GM19043 (cell line): ENCODE measurements at regions not wholly inside any gene's neighbourhood (a gene's known extent, or its start where the extent isn't known, plus 50 kb on each side); places are given as distances from the start of the nearest gene placed in this dataset.

Experiments used
- ATAC-seq: cut with Tn5 transposase; IDR thresholded peaks from one replicate; pipeline ENCODE4 v1.9.1; 2021; ENCODE audit warnings: low read depth; ENCODE audit not compliant: unreplicated experiment

DNA sequence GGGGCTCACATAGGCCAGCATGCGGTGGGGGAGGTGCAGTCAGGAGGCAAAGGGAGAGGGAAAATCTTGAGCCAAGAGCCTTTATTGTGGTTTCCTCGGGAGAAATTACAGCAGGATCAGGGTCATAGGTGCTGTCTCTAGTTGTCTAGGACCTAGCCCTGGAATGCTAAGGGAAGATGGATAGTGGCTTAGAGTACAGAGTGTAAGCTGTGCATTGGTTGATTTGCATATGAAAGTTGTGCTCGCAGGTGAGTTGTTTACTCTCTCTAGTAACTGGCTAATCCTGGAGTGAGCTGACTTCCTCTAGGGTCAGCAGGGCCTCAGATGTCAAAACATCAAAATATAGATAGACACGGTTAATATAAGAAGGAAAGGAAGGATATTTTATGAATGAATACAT is 877.7 kb downstream of the TLE4 start:
- no peak for ATAC-seq

DNA sequence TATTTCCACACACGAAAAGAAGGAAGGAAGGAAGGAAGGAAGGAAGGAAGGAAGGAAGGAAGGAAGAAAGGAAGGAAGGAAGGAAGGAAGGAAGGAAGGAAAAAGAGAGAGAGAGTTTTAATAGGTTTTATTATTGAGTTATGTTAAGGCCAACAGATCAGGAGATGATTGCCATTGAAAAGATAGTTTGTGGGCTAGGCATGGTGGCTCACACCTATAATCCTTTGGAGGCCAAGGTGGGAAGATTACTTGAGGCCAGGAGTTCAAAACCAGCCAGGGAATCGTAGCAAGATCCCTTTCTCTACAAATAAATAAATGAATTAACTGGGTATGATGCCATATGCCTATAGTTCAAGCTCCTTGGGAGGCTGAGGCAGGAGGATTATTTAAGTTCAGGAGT is 877.2 kb downstream of the TLE4 start:
- ATAC-seq, result no peak

DNA sequence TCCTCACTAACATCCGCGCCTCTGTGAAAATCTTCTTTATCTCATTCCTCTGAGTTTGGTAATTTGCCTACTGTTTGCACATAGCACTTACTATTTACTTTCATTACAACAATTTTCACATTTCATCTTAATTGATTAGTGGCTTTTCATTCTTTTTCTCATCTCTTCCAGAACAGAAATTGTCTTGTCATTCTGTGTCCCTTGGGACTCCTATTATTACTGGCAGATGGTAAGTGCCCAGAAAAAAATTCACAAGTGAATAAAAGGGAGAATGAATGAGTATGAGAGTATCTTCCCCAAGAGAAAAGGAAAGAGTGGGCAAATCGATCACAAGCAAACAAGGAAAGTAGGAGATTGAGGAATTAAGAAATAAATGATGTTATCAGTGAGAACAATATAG is 876.1 kb downstream of the TLE4 start:
- no peak for ATAC-seq

DNA sequence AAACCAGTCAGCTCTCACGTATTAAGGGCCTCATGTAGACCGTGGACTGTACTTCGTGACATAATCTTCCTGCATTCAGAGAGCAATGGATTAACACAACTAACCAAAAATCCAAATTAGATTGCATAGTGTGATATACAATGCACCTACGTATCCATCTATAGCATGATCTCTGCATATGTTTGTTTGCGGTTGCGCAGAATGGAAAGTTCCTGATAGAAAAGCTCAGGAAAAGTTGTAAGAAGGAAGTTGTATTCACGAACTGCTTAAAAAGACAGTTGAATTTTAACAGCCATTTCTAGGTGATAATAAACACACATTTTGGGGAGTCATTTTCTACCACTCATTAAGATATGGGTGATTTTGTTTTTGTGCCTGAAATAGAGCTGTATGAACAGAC is 869.0 kb downstream of the TLE4 start:
- no peak for ATAC-seq

DNA sequence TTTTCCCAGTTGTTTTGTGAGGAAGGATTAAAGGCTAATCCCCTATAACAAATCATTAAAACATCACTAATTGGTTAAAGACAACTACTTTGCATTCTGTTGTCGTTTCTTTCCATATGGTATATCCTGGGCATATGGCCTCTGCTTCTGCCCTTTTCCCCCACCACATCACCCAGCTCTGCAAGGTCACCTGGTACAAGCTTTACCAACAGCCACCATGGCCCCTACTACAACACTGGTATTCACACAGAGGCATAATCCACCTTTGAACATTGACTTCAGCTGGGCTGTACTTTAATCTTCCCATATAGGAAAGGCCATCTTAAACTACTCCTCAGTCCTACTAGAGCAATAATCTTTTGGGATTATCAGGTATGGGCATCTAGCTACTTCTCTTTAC is 866.1 kb downstream of the TLE4 start:
- ATAC-seq, result no peak

DNA sequence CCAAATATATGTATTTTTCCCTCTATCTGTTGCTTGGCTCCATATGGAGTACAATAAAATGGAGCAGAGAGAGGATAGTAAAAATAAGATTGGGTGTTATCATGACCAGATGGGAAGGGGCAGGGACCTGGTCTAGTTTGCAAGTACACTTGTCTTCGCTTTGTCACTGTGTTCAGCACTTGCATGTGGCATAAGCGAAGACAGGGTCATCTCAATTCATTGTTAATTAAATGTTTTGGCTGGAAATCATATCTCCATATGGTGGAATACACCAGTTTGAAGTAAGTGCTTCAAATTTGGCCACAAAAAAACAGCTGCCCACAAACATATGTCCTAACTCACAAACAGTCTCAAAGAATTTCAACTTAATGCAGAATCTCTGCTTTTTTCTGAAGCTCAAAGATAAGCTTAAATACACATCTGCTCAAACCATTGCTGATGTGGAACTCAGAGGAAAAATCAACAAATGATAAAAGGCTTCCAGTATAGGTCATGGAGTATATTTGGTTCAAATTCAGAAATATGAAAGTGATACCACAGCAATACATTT is 865.4 kb downstream of the TLE4 start:
- no peak for ATAC-seq

DNA sequence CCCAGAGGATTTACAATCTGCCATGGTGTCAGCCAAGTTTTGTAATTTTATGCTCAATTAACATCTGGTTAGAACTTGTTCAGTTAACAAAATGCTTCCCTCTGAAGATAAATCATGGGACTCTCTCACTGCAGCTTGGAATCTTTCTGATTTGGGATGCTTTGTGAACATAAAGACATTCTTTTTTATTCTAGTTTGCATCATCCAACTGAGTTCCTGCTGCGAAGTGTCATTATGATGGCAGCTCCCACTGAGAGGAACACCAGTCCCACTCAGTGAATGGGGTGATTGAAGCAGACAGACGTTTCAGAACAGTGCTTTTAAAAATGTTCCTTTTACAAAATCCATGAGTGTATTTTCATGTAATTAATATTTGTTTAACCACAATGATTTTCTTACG is 863.8 kb downstream of the TLE4 start:
- no peak for ATAC-seq

DNA sequence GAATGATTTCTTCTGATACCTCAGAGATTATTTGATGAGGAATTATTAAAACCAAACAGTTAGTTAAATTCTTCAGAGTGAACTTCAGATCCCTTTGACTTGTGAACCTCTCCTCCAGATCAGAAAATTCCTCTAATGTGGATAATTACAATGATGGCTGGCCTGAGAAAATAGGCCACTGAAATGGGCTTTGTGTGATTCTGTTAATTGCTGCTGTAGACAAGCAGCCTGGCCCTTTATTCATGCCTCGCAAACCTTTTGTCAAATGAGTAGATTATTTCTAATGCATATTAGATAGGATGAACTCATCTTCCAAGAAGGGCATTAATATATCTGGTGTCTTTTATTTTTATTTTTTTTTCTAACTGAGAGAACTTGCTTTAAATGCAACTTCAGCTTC is 855.2 kb downstream of the TLE4 start:
- no peak for ATAC-seq

DNA sequence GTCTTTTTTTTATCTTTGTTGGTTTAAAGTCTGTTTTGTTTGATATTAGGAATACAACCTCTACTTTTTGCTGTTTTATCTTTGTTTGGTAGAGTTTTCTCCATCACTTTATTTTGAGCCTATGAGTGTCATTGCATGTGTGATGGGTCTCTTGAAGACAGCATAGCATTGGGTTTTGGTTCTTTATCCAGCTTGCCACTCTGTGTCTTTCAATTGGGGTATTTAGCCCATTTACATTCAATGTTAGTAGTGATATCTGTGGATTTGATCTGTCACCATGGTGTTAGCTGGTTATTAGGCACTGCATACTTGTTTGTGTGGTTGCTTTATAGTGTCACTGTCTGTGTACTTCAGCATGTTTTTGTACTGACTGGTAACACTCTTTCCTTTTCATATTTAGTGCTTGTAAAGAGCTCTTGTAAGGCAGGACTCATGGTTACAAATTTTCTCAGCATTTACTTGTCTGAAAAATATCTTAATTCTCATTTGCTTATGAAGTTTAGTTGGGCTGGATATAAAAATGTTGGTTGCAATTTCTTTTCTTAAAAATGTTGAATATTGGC is 845.5 kb downstream of the TLE4 start:
- no peak for ATAC-seq

DNA sequence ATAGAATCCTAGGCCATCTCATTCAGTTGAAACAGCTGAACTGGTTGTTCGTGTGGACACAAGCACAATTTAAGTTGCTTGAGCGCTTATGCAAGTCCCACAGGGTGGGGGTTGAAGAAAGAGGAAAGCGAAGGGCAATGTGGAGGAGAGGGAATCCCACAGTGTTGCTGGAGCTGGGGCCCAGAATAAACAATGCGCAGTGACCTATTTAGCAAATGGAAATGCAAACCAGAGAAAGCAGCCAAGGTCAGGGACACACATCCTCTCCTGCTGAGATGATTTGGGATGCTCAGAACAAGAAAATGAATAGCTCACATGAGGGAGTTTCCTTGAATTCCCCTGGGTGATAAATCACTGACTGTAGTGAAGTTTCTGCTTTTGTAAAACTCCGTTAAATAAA is 838.3 kb downstream of the TLE4 start:
- no peak for ATAC-seq

DNA sequence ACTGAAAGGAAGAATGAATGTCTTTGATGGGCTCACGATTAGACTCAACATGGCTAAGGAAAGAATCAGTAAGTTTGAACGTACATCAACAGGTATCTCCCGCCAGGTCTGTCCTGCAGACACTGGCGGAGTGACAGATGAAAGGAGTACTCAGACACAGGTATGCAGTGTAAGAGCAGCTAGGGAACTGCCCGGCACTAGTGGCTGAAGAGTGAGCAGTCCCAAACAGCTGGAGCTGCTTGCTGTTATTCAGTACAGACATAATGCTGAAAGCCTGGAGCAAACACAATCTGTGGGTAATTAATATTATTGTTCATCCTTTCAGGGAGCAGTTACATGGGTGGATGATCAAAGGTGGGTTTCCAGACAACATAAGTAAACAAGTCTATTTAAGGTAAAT is 835.5 kb downstream of the TLE4 start:
- ATAC-seq, result no peak

DNA sequence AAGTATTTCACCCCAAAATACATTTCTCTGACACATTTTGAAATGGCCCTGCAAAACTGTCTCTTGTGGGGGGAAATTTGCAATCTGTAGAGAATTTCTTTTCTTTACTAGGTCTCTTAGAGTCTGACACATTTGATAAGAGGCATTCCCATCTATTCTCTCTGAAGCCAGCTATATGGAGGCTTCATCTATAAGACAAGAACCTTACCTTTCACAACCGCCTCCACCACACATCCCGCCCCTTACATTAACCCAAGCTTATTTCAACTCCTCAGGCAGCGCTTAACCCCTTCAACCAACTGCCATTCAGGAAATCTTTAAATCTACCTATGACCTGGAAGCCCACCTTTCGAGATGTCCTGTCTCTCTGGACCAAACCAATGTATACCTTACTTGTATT is 829.5 kb downstream of the TLE4 start:
- no peak for ATAC-seq

DNA sequence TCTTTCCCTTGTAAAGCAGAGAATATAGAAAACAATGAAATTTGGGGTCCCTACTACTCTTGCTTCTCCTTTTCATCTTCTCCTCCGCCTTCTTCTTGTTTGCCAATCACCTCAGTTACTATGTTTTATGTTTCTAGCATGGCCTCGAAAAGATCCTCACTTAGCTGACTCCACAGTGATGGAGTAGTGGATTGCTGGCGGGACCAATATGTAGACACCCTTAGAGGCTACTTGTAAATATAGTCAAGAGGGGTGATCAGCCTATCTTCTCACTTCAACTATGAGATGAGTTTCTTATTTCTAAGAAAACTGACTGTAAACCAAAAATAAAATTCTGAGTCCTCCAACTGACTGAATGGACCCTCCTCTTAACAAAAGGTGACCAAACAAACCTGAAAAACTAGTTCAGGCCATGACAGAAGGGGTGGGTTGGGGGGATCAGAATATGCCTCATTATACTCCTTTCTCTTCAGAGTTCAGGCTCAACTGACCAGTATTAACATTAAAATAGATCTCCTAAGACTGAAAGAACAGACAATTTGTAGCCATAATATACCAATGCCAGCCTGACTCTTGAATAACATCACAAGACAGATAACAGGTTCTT is 829.0 kb downstream of the TLE4 start:
- ATAC-seq, result no peak

DNA sequence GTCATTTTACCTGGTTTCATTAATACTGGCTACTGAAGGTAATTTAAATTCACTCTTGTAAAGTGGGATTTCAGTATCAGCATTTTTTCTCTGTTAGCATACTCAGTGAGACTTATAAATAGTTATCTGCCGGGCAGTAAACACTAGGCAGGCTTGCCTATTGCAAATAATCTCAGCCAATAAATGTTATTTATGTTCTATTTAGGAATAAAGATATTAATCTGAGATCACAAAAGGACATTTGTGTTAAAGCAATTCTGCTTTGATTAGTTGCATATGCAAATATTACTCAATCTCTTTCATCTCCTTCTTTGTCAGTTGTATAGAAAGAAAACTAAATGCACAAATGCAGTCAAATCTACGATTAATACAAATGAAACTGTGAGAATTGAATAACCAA is 827.8 kb downstream of the TLE4 start:
- ATAC-seq, result no peak

DNA sequence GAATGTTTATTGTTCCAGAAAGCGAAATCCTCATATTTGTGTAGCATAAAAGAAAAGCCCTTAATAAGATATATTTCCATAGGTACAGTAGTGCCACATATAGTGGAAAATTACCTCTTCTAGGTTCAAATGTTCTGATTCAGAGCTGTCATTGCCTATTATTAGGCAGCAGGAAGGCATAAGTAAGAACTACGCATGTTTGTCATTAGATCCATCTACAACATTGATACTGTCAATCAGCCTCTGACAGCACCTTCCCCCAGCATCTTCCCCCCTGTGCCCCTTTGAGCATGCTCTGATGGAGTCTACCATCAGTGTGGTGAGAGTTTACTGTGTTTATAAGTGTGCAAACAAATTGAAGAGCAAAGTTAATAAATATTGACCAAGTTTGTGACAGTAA is 816.1 kb downstream of the TLE4 start:
- no peak for ATAC-seq

DNA sequence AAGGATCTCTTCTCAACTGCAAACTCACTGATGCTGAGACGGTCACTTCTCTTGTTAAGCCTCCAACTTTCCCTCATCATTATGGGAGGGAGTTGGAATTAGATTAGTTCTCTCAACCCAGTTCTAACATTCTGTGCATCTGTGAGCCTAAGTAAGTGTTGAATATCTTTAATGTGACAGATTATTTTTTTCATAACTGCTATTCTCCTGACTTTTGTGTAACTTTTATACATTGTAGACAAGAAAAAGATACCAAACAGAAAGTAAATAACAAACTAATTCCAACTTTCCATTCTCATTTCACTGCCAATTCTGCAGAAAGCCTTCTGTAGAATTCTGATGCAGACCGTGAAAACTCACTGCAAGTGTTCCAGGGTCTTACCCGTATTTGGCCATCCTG is 813.5 kb downstream of the TLE4 start:
- no peak for ATAC-seq

DNA sequence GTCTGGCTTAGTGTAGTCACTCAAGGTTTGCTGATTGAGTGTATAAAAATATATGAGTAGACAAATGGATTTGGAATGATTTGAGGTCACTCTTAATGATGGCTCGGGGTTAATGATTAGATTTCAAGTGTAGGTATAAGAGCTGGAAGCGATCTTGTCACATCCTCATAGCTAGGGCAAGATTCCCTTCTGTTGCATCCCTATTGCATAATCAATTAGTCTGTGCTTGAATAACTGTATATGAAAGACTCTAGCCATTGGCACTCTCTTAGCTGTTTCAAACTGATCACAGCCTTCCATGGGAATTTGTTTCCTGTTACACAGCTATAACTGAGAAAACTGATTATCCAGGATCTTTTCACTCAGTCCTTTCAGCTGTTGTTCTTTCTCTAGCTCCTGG is 811.6 kb downstream of the TLE4 start:
- ATAC-seq, result no peak

DNA sequence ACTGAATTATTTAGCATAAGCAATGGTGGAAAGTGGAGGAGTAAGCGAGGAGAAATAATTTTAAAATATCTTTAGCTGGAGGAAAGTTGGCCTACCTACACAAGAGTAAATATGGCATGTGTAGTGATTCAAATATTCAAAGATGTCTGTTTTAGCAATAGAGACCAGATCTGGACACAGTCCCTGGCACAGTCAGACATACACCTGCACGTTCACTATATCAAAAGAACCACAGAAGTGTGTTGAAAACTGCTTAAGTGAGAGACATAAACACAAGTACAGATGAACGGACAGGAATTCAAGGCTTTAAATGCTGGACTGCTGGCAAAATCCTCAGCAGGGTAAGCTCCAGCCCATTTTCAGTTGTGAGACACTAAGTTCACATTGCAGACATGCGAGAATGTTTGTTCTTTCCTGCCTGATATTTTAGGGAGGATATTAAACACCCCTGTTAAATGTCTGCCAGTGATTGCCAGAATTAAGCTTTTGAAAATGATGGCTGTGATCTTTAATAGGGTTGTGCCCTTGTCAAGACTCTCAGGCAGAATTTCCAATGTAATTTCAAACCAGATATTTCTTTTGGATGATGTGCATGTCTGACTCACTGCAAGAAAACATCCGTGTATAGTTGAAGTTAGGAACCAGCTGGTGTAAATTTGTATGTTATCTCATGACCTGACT is 810.6 kb downstream of the TLE4 start:
- no peak for ATAC-seq

DNA sequence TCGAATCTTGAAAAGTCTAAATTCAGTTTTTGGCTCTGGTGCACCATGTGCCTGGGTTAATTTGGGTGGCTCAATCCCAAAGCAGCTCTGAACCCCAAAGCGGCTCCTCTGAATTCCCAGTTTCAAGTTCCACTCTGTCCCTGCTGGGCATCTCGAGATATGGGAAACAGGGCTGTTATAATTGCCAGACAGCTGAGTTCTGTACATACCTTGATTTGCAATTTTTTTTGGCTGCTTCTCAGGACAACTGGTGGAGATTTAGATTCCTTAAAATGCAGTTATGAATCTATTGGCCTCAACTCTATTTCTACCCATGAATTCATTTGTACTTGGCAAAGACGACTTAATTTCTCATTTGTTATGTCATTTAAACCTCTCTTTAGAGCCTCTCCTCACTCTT is 808.5 kb downstream of the TLE4 start:
- ATAC-seq, result no peak

DNA sequence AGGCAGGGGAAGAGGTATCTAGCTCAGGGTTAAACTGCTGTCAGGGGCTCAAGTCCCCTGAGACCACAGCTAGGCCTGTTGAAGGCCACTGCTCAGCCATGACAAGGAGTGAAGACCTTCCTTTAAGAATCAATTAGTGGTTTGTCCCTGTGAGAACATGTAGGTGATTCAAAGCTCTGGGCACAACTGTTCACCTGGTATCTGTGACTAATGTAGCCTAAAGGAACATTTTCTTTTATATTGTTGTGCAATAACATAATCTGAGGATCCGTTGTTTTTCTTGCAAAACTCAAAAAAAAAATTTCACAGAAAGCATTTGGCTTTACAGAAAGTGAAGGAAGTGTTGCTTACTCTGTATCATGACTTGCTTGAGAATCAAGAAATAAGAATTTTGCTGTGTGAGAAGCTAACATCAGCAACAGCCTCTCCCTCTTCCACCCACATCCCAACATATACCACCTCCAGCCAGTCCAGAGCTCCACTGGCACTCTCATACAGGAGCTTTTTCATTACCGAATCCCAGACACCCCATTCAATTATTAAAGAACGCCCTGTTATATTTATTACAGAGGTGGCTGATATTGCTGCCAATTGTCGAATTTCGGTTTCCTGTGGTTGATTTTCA is 807.0 kb downstream of the TLE4 start:
- ATAC-seq, result no peak

DNA sequence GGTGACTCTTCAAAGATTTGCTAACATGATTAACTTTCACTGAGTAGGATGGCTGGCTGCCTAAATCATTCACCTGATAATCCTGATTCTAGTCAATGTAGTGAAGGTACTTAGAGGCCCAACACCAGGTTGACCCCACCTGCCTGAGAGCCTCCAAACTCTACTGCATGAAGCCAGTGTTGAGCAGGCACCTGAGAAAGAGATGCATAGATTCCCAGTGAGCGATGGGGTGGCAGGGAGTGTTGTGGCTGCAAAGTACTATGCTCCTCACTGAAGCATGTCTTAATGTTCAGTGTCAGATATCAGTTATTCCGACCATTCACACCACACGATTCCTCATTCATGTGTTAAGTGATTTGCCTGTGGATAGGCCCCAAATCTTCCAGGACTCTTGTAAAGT is 804.4 kb downstream of the TLE4 start:
- no peak for ATAC-seq

DNA sequence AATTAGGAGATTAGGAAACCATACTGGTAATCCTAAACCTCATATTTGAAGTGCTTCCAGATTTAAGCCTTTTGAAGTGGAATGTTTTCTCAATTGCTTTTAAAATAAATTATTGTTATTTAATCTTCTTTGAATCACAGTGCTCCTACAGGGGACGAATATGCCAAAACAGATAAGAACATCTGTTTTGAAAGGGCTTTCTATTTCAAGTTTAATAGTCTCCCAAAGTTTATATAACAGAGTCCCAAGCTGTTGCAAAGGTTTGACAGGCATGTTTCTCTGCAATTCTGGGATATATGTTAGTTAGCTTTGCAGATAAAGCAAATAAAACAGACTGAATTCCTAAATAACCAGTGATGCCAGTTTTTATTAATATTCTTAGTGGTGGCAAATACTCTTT is 803.7 kb downstream of the TLE4 start:
- ATAC-seq, result no peak
